CD4-positive, alpha-beta T cell (primary cell): ENCODE measurements at regions not wholly inside any gene's neighbourhood (a gene's known extent, or its start where the extent isn't known, plus 50 kb on each side); places are given as distances from the start of the nearest gene placed in this dataset.

Source experiments
- ATAC-seq: fragments of 200-7000 bp; cut with Tn5 transposase; one replicate; pipeline ENCODE4 v1.10.0; 2022; ENCODE audit warnings: mild to moderate bottlenecking; ENCODE audit not compliant: poor library complexity
- CTCF ChIA-PET: fragments of 350-600 bp; sonication (Branson Sonifier 250); formaldehyde crosslinking; loops from one replicate; lab custom pipeline; 2021; ENCODE audit warnings: antibody characterized with exemption, inconsistent platforms; lab: Charles Lee
- POLR2A ChIA-PET: fragments of 350-600 bp; sonication (Branson Sonifier 250); formaldehyde crosslinking; loops from one replicate; lab custom pipeline; 2021; ENCODE audit warnings: antibody characterized with exemption, inconsistent platforms; lab: Charles Lee
- DNase-seq, 14 experiments: peaks; one replicate each; pipeline ENCODE4 v3.0.0-alpha.2; 2013 to 2020; ENCODE audit warnings: mixed read lengths in 2 of 14
- H3K27ac ChIP-seq, 2 donors: one replicate each; pipeline versions ENCODE4 v1.5.1 to v1.7.0; 2013; ENCODE audit warnings: low read length in 2 of 2, low read depth in 1 of 2, mild to moderate bottlenecking in 1 of 2
- H3K27me3 ChIP-seq, 2 experiments: 1 replicate in 1 of 2; 2 replicates in 1 of 2; pipeline versions ENCODE4 v1.6.1 to v1.7.0; 2013; ENCODE audit warnings: low read length in 2 of 2, control low read depth in 1 of 2, mild to moderate bottlenecking in 1 of 2, moderate library complexity in 1 of 2; ENCODE audit not compliant: insufficient read depth in 2 of 2, control insufficient read depth in 1 of 2
- H3K36me3 ChIP-seq: one replicate; pipeline ENCODE4 v1.6.1; 2013; ENCODE audit warnings: low read length, control low read depth; ENCODE audit not compliant: insufficient read depth
- H3K4me1 ChIP-seq: one replicate; pipeline ENCODE4 v1.6.1; 2013; ENCODE audit warnings: low read length, control low read depth; ENCODE audit not compliant: insufficient read depth
- H3K4me3 ChIP-seq: one replicate; pipeline ENCODE4 v1.5.1; 2013; ENCODE audit warnings: mild to moderate bottlenecking, low read length, moderate library complexity
- H3K9me3 ChIP-seq, 2 experiments: 1 replicate in 1 of 2; 2 replicates in 1 of 2; pipeline versions ENCODE4 v1.6.1 to v1.7.0; 2013; ENCODE audit warnings: low read length in 2 of 2, mild to moderate bottlenecking in 2 of 2, control low read depth in 1 of 2, moderate library complexity in 1 of 2; ENCODE audit not compliant: control insufficient read depth in 1 of 2, insufficient read depth in 1 of 2
- H3K27ac Mint-ChIP-seq: one replicate; pipeline ENCODE4 v1.8.0; 2020; ENCODE audit warnings: mixed read lengths
- H3K27me3 Mint-ChIP-seq: one replicate; pipeline ENCODE4 v1.8.0; 2021; ENCODE audit warnings: mixed read lengths
- H3K36me3 Mint-ChIP-seq: one replicate; pipeline ENCODE4 v1.8.0; 2021; ENCODE audit warnings: low read depth, mixed read lengths
- H3K4me1 Mint-ChIP-seq: one replicate; pipeline ENCODE4 v1.8.0; 2021; ENCODE audit warnings: low read depth, mixed read lengths
- H3K4me3 Mint-ChIP-seq: one replicate; pipeline ENCODE4 v1.8.0; 2020; ENCODE audit warnings: mild to moderate bottlenecking, mixed read lengths
- H3K9me3 Mint-ChIP-seq: one replicate; pipeline ENCODE4 v1.8.0; 2020; ENCODE audit warnings: mixed read lengths
- CTCF ChIP-seq: fragments of 200-600 bp; IDR thresholded peaks from one replicate; pipeline ENCODE4 v1.8.0; 2022; ENCODE audit warnings: antibody characterized with exemption, mild to moderate bottlenecking
- intact Hi-C, 2 experiments: fragments of 100-400 bp; cut with DNase I in 1 of 2; cut with micrococcal nuclease in 1 of 2; formaldehyde crosslinking; loops; one replicate each; pipeline versions ENCODE4 v1.15.1 to v1.9.0; 2023 to 2025; cut with DNase I, micrococcal nuclease

GRCh38 chr14:97074456-97074855 is 277.3 kb downstream of the VRK1 start:
- intact Hi-C loops, result no loop called here
- Histone ChIP-seq H3K27me3 (no peaks in the 10 kb centered on the region), H3K36me3 (no peaks in the 10 kb centered on the region), H3K27ac (no peak overlapping the region), H3K4me3 (no peak overlapping the region), H3K4me1 (peaks cover 13% of the 10 kb centered on the region), H3K9me3 (no peaks in the 10 kb centered on the region)
- ATAC-seq (no peak), DNase-seq (no peak)
- Mint-ChIP-seq H3K9me3 (no peaks in the 10 kb centered on the region), H3K27me3 (peaks cover 5% of the 10 kb centered on the region), H3K27ac (no peak overlapping the region), H3K4me3 (no peak overlapping the region), H3K4me1 (peaks cover 10% of the 10 kb centered on the region), H3K36me3 (no peaks in the 10 kb centered on the region)
- TF ChIP-seq CTCF, result no peak
- POLR2A ChIA-PET, result no interaction called here
- CTCF ChIA-PET, result no interaction called here

- ChIA-PET CTCF (no interaction called here), POLR2A (no interaction called here)
- Histone ChIP-seq H3K4me3 (no peak overlapping the region), H3K36me3 (no peaks in the 10 kb centered on the region), H3K27me3 (no peaks in the 10 kb centered on the region), H3K4me1 (peaks cover 13% of the 10 kb centered on the region), H3K9me3 (no peaks in the 10 kb centered on the region), H3K27ac (no peak overlapping the region)
- peaks cover 10% of the 10 kb centered on the region for H3K4me1 Mint-ChIP-seq
- no peak overlapping the region for H3K27ac Mint-ChIP-seq
- TF ChIP-seq CTCF, result no peak
- no peaks in the 10 kb centered on the region for H3K36me3 Mint-ChIP-seq
- H3K9me3 Mint-ChIP-seq, result no peaks in the 10 kb centered on the region
- H3K4me3 Mint-ChIP-seq, result no peak overlapping the region
- DNase-seq, result no peak
- peaks cover 6% of the 10 kb centered on the region for H3K27me3 Mint-ChIP-seq
- ATAC-seq, result no peak
- intact Hi-C loops, result no loop called here
Observed at GRCh38 chr14:97074856-97075255, 277.7 kb downstream of the VRK1 start.

- Mint-ChIP-seq H3K36me3 (no peaks in the 10 kb centered on the region), H3K27me3 (peaks cover 6% of the 10 kb centered on the region), H3K9me3 (peaks cover 2% of the 10 kb centered on the region), H3K27ac (no peak overlapping the region), H3K4me3 (no peak overlapping the region), H3K4me1 (peaks cover 10% of the 10 kb centered on the region)
- H3K27ac ChIP-seq, result no peak overlapping the region
- intact Hi-C loops, result no loop called here
- no peaks in the 10 kb centered on the region for H3K27me3 ChIP-seq
- TF ChIP-seq CTCF, result no peak
- ChIA-PET CTCF (no interaction called here), POLR2A (no interaction called here)
- H3K4me1 ChIP-seq, result peaks cover 13% of the 10 kb centered on the region
- H3K36me3 ChIP-seq, result no peaks in the 10 kb centered on the region
- no peak overlapping the region for H3K4me3 ChIP-seq
- ATAC-seq (no peak), DNase-seq (peak in 4 of 14 experiments; percentile 10 to 56 (median 41))
- H3K9me3 ChIP-seq, result no peaks in the 10 kb centered on the region
Observed at GRCh38 chr14:97077253-97077653, 280.1 kb downstream of the VRK1 start.
